Suprapubic skin (tissue), 4 donors: ENCODE measurements at regions not wholly inside any gene's neighbourhood (a gene's known extent, or its start where the extent isn't known, plus 50 kb on each side); places are given as distances from the start of the nearest gene placed in this dataset.
A peak's percentile ranks its signal among the peaks of the same experiment; 100 is the strongest.

Experiments
- DNase-seq, 2 donors: peaks; one replicate each; pipeline ENCODE4 v3.0.0-alpha.2; 2019; ENCODE audit warnings: low spot score in 2 of 2
- H3K27ac ChIP-seq: fragments of 200-600 bp; sonication (generic); one replicate; pipeline ENCODE4 v1.5.1; 2019
- H3K27me3 ChIP-seq: fragments of 200-600 bp; sonication (generic); one replicate; pipeline ENCODE4 v1.5.1; 2019
- H3K36me3 ChIP-seq: fragments of 200-600 bp; sonication (generic); one replicate; pipeline ENCODE4 v1.5.1; 2019
- H3K4me1 ChIP-seq: fragments of 200-600 bp; sonication (generic); one replicate; pipeline ENCODE4 v1.5.1; 2019
- H3K4me3 ChIP-seq: fragments of 200-600 bp; sonication (generic); one replicate; pipeline ENCODE4 v1.5.1; 2019; ENCODE audit warnings: mild to moderate bottlenecking
- H3K9me3 ChIP-seq: fragments of 200-600 bp; sonication (generic); one replicate; pipeline ENCODE4 v1.5.1; 2019
- CTCF ChIP-seq, 2 donors: fragments of 200-600 bp in 1 of 2; fragments of 450-650 bp in 1 of 2; sonication (generic) in 1 of 2; IDR thresholded peaks; one replicate each; pipeline ENCODE4 v1.5.1; 2016 to 2019; ENCODE audit warnings: antibody characterized with exemption in 2 of 2, mild to moderate bottlenecking in 1 of 2, moderate library complexity in 1 of 2
- EP300 ChIP-seq: sonication (generic); formaldehyde crosslinking; IDR thresholded peaks from one replicate; pipeline ENCODE4 v1.6.1; 2017; ENCODE audit warnings: antibody characterized with exemption
- POLR2A ChIP-seq, 2 donors: fragments of 450-650 bp; IDR thresholded peaks; one replicate each; pipeline ENCODE4 v1.6.1; 2017; ENCODE audit warnings: antibody characterized with exemption in 2 of 2, mild to moderate bottlenecking in 2 of 2, moderate library complexity in 2 of 2
- POLR2AphosphoS5 ChIP-seq, 3 donors: sonication (generic); formaldehyde crosslinking; IDR thresholded peaks; one replicate each; pipeline ENCODE4 v1.6.1; 2017; ENCODE audit warnings: antibody characterized with exemption in 3 of 3
- WGBS: methylation state at CpG from one replicate; pipeline ENCODE4 v1.1.5; 2018; 5-methylcytosine and 5-hydroxymethylcytosine counted together

GRCh38 chr1:30061292-30062220 is 661.8 kb downstream of the MATN1 start:
- no peak for DNase-seq
- no peaks in the 10 kb centered on the region for H3K9me3 ChIP-seq

GRCh38 chr1:30060738-30061137 is 662.6 kb downstream of the MATN1 start:
- no peaks in the 10 kb centered on the region for H3K9me3 ChIP-seq
- DNase-seq = no peak
- H3K36me3 ChIP-seq = no peaks in the 10 kb centered on the region
- no peaks in the 10 kb centered on the region for H3K4me1 ChIP-seq
- H3K27ac ChIP-seq = no peak overlapping the region
- H3K4me3 ChIP-seq = no peak overlapping the region
- H3K27me3 ChIP-seq = peaks cover 28% of the 10 kb centered on the region
- WGBS = 76% methylated on average over 4 of the region's 4 CpGs
- TF ChIP-seq POLR2AphosphoS5 (IDR thresholded peaks at IDR 0.05) (no peak), CTCF (IDR thresholded peaks at IDR 0.05) (no peak), POLR2A (IDR thresholded peaks at IDR 0.05) (no peak), EP300 (no peak)

More at GRCh38 chr1:30061292-30062220, 661.8 kb downstream of the MATN1 start:
- H3K4me1 ChIP-seq = no peaks in the 10 kb centered on the region
- no peaks in the 10 kb centered on the region for H3K36me3 ChIP-seq
- no peak overlapping the region for H3K4me3 ChIP-seq
- H3K27me3 ChIP-seq = peaks cover 26% of the 10 kb centered on the region
- 80% methylated on average over 13 of the region's 13 CpGs for WGBS
- TF ChIP-seq POLR2AphosphoS5 (IDR thresholded peaks at IDR 0.05) (no peak), POLR2A (IDR thresholded peaks at IDR 0.05) (no peak), EP300 (no peak), CTCF (IDR thresholded peaks at IDR 0.05) (no peak)
- H3K27ac ChIP-seq = no peak overlapping the region

DNA sequence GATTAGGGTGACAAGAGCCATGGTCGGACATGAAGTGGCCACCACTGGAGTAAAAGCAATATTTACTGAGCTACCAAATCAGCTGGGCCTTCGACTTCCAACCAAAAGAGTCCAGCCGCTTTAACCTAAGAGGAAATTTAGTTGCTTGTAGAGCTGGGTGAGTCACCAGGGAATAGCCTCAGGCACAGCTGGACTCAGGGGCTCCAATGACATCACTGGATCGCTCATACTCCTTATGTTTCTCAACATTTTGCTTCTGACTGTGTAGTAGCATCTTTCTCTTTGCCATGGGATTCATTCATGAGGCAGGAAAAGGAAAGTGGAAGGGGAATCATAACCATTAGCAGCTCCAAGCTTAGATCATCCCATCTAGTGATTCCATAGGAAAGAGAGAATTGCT is 664.4 kb downstream of the MATN1 start:
- no peak overlapping the region for H3K4me3 ChIP-seq
- 42% methylated on average over 4 of the region's 4 CpGs for WGBS
- peaks cover 34% of the 10 kb centered on the region for H3K27me3 ChIP-seq
- no peak for TF ChIP-seq CTCF (IDR thresholded peaks at IDR 0.05)
- no peak for TF ChIP-seq EP300
- TF ChIP-seq POLR2A (IDR thresholded peaks at IDR 0.05) = no peak
- no peak for TF ChIP-seq POLR2AphosphoS5 (IDR thresholded peaks at IDR 0.05)
- H3K9me3 ChIP-seq = no peaks in the 10 kb centered on the region
- H3K4me1 ChIP-seq = no peaks in the 10 kb centered on the region
- H3K36me3 ChIP-seq = no peaks in the 10 kb centered on the region
- no peak for DNase-seq
- H3K27ac ChIP-seq = no peak overlapping the region

- 19% methylated on average over 1 of the region's 1 CpG for WGBS
- H3K36me3 ChIP-seq = no peaks in the 10 kb centered on the region
- no peak for TF ChIP-seq POLR2AphosphoS5 (IDR thresholded peaks at IDR 0.05)
- no peaks in the 10 kb centered on the region for H3K9me3 ChIP-seq
- DNase-seq = peak in 1 of 2 donors; percentile 4
- no peaks in the 10 kb centered on the region for H3K4me1 ChIP-seq
- no peak overlapping the region for H3K27ac ChIP-seq
- H3K4me3 ChIP-seq = no peak overlapping the region
- H3K27me3 ChIP-seq = peaks cover 72% of the 10 kb centered on the region
Observed at GRCh38 chr1:30054126-30054525, 669.3 kb downstream of the MATN1 start.

GRCh38 chr1:30052178-30052577 is 671.2 kb downstream of the MATN1 start:
- peaks cover 61% of the 10 kb centered on the region for H3K27me3 ChIP-seq
- no peak overlapping the region for H3K4me3 ChIP-seq
- WGBS = 58% methylated on average over 4 of the region's 4 CpGs
- H3K36me3 ChIP-seq = no peaks in the 10 kb centered on the region
- H3K9me3 ChIP-seq = no peaks in the 10 kb centered on the region
- peak in 1 of 2 donors; percentile 56 for DNase-seq
- no peaks in the 10 kb centered on the region for H3K4me1 ChIP-seq
- TF ChIP-seq POLR2AphosphoS5 (IDR thresholded peaks at IDR 0.05) (no peak), EP300 (no peak), CTCF (IDR thresholded peaks at IDR 0.05) (no peak), POLR2A (IDR thresholded peaks at IDR 0.05) (no peak)
- H3K27ac ChIP-seq = no peak overlapping the region
